Glutamatergic neuron (in vitro differentiated cells): ENCODE measurements at regions not wholly inside any gene's neighbourhood (a gene's known extent, or its start where the extent isn't known, plus 50 kb on each side); places are given as distances from the start of the nearest gene placed in this dataset.

Source experiments
- DNase-seq: peaks from one replicate; pipeline ENCODE4 v3.0.0; 2022
- H3K27ac Mint-ChIP-seq: one replicate; pipeline ENCODE4 v1.8.0; 2020; ENCODE audit warnings: mild to moderate bottlenecking, mixed read lengths, inconsistent platforms; ENCODE audit not compliant: unreplicated experiment
- H3K27me3 Mint-ChIP-seq: one replicate; pipeline ENCODE4 v1.8.0; 2020; ENCODE audit warnings: mild to moderate bottlenecking, moderate library complexity, mixed read lengths, inconsistent platforms; ENCODE audit not compliant: unreplicated experiment
- H3K36me3 Mint-ChIP-seq: one replicate; pipeline ENCODE4 v1.8.0; 2020; ENCODE audit warnings: mild to moderate bottlenecking, mixed read lengths, inconsistent platforms; ENCODE audit not compliant: unreplicated experiment
- H3K4me1 Mint-ChIP-seq: one replicate; pipeline ENCODE4 v1.8.0; 2020; ENCODE audit warnings: mild to moderate bottlenecking, low read depth, mixed read lengths, inconsistent platforms; ENCODE audit not compliant: unreplicated experiment
- H3K4me3 Mint-ChIP-seq: one replicate; pipeline ENCODE4 v1.8.0; 2020; ENCODE audit warnings: mild to moderate bottlenecking, mixed read lengths, inconsistent platforms; ENCODE audit not compliant: unreplicated experiment
- H3K9me3 Mint-ChIP-seq: one replicate; pipeline ENCODE4 v1.8.0; 2020; ENCODE audit warnings: mild to moderate bottlenecking, moderate library complexity, mixed read lengths, inconsistent platforms; ENCODE audit not compliant: unreplicated experiment
- CTCF ChIP-seq: fragments of 200-600 bp; sonication (generic); IDR thresholded peaks from one replicate; pipeline ENCODE4 v1.5.0; 2021; ENCODE audit not compliant: partially characterized antibody, unreplicated experiment

GRCh38 chr21:30044447-30045064, 104.8 kb upstream of the GRIK1 start:
- TF ChIP-seq CTCF, result peak; percentile 95
- peaks cover 2% of the 10 kb centered on the region for H3K27me3 Mint-ChIP-seq
- DNase-seq, result no peak
- no peak overlapping the region for H3K27ac Mint-ChIP-seq
- H3K9me3 Mint-ChIP-seq, result peaks cover 9% of the 10 kb centered on the region
- H3K4me1 Mint-ChIP-seq, result peaks cover 8% of the 10 kb centered on the region
- peaks cover 14% of the 10 kb centered on the region for H3K36me3 Mint-ChIP-seq
- no peak overlapping the region for H3K4me3 Mint-ChIP-seq

DNA sequence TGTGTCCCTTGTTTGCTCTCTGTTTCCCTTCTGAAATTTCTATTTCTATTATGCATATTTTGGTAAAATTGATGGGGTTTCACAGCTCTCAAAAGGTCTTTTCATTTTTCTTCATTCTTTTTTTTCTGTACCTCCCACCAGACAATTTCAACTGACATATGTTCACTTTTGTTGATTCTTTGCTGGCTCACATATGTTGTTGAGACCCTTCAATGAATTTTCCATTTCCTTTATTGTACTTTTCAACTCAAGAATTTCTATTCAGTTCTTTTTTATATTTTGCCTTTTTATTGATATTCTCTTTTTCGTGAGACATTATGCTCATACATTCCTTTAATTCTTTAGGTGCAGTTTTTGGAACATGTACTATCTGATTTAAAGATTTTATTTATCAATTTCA, 102.6 kb upstream of the GRIK1 start:
- Mint-ChIP-seq H3K4me1 (peaks cover 8% of the 10 kb centered on the region), H3K36me3 (peaks cover 14% of the 10 kb centered on the region), H3K27ac (no peak overlapping the region), H3K4me3 (no peak overlapping the region), H3K27me3 (peaks cover 2% of the 10 kb centered on the region), H3K9me3 (peaks cover 9% of the 10 kb centered on the region)
- no peak for TF ChIP-seq CTCF
- DNase-seq, result no peak

- Mint-ChIP-seq H3K4me3 (no peak overlapping the region), H3K9me3 (no peaks in the 10 kb centered on the region), H3K27ac (no peak overlapping the region), H3K4me1 (no peaks in the 10 kb centered on the region), H3K36me3 (no peaks in the 10 kb centered on the region), H3K27me3 (peaks cover 4% of the 10 kb centered on the region)
- TF ChIP-seq CTCF, result no peak
- no peak for DNase-seq
These were observed 93.6 kb upstream of the GRIK1 start for GRCh38 chr21:30033441-30033840.

- Mint-ChIP-seq H3K9me3 (no peaks in the 10 kb centered on the region), H3K27me3 (peaks cover 4% of the 10 kb centered on the region), H3K36me3 (no peaks in the 10 kb centered on the region), H3K27ac (no peak overlapping the region), H3K4me1 (no peaks in the 10 kb centered on the region), H3K4me3 (no peak overlapping the region)
- TF ChIP-seq CTCF, result no peak
- DNase-seq, result no peak
These were observed 90.6 kb upstream of the GRIK1 start for GRCh38 chr21:30030416-30030815.

DNA sequence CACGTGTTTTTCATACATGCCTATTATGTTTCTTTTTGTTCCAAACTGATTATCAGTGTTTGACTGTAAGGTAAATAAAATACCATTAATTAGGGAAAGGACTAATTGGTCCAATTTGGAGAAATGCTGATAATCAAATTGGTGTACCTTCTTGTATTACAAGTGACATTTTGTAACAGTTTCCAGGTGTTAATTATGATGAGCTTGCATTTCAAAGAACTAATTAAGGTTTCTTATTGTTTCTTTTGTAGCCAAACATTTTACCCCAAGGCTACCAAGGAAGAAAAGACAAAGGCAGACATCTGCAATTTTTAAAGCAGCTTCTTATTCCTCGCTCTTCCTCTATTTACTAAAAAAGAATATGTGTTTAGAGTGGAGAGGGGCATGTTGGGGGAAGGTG, 88.7 kb upstream of the GRIK1 start:
- Mint-ChIP-seq H3K9me3 (no peaks in the 10 kb centered on the region), H3K27me3 (peaks cover 2% of the 10 kb centered on the region), H3K27ac (no peak overlapping the region), H3K36me3 (no peaks in the 10 kb centered on the region), H3K4me3 (no peak overlapping the region), H3K4me1 (no peaks in the 10 kb centered on the region)
- no peak for TF ChIP-seq CTCF
- DNase-seq, result no peak
